RKO (cell line): ENCODE measurements at regions not wholly inside any gene's neighbourhood (a gene's known extent, or its start where the extent isn't known, plus 50 kb on each side); places are given as distances from the start of the nearest gene placed in this dataset.
"Not testable (repeated sequence)": the region's sequence is repeated elsewhere in the genome, so short reads cannot be mapped to it uniquely, and the experiment has no call there.

Source experiments
- DNase-seq: peaks from one replicate; pipeline ENCODE4 v3.0.0-alpha.2; 2016; ENCODE audit warnings: low spot score

DNA sequence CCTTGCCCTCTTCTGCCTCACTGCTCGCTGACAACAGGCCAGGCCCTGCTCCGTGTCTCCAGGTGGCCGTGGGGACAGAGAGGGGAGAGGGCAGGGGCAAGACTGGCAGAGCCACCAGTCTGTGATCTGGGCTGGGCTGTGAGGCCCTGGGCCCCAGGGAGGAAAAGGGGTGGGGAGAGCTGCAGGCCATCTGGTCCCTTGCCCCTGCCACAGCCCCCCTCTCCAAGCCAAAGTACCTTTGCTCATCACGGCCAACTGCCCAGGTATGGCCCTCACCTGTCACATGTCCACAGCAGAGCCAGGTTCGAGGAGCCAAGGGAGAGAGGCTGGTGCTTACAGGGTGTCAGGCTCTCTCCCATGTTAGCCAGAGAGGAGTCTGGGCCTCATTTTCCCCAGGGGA lies 91.4 kb upstream of the LHX1 start:
- DNase-seq = no peak

GRCh38 chr17:36846410-36847292 lies 90.6 kb upstream of the LHX1 start:
- DNase-seq = no peak

DNA sequence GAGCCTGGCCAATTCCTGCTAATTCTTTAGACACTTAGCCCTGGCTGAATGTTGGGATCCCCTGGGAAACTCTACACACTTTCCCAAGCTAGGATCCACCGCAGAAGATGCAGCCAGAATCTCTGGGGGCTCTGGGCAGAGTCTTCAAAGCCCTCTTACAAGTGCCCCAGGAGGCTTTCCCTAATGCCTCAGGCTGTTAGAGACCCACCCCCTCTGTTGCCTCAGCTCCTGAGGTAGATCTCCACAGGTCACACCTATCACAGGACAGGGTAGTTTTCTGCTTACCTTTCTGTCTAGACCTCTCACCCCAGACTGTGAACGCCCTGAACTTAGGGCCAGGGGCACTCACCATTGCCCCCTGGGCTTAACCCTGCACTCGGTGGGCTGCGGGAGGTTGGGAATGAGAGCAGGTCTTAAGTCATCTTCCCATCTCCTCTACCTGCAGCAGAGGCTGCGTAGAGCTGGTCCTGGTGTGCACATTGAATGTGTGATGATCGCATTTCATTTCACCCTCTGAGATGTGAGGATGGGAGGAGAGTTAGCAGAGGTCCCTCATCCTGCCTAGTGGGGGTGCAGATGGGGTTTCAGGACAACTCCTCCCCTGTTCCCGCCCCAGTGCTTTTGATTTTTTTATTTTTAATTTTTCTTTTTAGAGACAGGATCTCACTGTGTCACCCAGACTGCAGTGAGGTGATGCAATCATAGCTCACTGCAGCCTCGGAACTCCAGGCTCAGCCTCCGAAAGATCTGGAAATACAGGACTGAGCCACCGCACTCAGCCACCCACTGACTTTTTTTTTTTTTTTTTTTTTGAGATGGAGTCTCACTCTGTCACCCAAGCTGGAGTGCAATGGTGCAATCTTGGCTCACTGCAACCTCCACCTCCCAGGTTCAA lies 89.0 kb upstream of the LHX1 start:
- DNase-seq = no peak

DNA sequence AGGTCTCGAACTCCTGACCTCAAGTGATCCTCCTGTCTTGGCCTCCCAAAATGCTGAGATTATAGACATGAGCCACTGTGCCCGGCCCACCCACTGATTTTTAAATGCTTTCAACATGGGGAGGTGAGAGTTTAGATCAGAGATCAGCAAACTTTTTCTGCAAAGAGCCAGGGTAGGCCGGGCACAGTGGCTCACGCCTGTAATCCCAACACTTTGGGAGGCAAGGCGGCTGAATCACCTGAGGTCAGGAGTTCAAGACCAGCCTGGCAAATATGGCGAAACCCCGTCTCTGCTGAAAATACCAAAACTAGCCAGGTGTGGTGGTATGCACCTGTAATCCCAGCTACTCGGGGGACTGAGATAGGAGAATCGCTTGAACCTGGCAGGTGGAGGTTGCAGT lies 88.3 kb upstream of the LHX1 start:
- not testable (repeated sequence) for DNase-seq

DNA sequence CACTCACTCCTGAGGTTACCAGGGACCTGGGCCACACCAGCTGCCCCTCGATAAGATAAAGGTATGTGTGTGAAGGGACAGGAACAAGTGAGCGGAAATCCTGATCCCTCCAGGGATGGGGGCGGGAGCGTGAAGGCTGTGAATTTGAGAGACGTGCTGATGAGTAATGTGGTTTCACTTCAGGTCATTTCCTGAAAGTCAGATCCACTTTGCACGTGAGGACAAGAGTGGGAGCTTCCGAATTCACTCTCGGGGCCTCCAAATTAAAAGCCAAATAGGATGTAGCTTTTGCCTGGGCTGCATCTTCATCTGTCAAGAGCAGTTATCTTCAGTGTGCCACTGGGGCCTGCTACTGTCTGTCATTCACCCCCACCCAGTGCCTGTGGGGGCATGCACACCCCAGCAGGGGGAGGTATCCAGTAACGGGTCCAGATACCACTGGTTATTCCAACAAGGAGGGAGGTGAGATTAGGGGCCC lies 87.4 kb upstream of the LHX1 start:
- DNase-seq = peak; percentile 18

GRCh38 chr17:36850790-36851189 lies 86.5 kb upstream of the LHX1 start:
- peak; percentile 72 for DNase-seq

GRCh38 chr17:36851250-36851649 lies 86.0 kb upstream of the LHX1 start:
- peak; percentile 57 for DNase-seq

DNA sequence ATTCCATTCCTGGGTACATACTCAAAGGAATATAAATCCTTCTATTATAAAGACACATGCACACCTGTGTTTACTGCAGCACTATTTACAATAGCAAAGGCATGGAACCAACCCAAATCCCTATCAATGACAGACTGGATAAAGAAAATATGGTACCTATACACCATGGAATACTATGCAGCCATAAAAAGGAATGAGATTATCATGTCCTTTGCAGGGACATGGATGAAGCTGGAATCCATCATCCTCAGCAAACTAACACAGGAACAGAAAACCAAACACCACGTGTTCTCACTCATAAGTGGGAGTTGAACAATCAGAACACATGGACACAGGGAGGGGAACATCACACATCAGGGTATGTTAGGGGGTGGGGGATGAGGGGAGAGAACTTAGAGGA lies 84.8 kb upstream of the LHX1 start:
- not testable (repeated sequence) for DNase-seq

DNA sequence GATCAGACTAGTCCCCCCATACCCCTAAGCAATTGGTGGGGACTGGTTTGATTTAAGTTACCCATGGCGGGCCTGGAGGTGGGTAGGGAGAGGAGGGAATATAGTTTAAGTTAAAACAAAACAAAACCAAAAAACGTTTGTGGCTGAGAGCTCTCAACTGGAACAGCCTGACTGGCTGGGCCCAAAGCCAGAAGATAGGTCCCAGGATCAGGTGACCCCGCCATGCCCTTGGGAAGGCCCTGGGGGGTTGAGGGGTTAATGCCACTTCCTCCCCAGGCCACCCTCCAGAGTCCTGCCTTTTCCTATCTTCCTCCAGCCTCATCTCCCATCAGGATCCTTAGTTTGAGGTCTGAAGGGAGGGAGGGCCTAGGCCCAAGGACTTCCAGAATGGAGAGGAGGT lies 82.3 kb upstream of the LHX1 start:
- DNase-seq = no peak

DNA sequence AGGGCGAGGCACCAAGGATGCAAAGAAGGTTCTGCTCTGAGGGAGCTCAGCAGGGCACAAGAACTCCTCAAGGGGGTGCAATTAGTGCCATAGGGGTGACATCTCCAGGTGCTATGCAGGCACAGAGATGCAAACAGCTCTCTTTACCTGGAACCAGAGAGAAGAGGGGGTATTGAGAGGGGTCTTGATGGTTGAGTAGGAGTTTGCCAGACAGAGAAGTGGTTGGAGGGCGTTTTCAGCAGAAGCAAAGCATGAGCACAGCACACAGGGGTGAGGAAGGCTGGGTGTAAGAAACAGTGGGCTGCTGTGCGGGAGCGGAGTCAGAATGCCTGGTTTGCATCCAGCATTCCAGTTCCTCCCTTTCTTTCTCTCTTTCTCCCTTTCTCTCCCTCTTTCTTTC lies 81.8 kb upstream of the LHX1 start:
- no peak for DNase-seq

- no peak for DNase-seq
Measured at GRCh38 chr17:36856222-36856621, 81.1 kb upstream of the LHX1 start.

- DNase-seq = no peak
Measured at GRCh38 chr17:36856903-36857381, 80.3 kb upstream of the LHX1 start.

- DNase-seq = no peak
Measured at GRCh38 chr17:36857698-36858097, 79.6 kb upstream of the LHX1 start.

- DNase-seq = no peak
Measured at GRCh38 chr17:36858119-36859002, 78.9 kb upstream of the LHX1 start.

- no peak for DNase-seq
Measured at GRCh38 chr17:36859003-36859300, 78.3 kb upstream of the LHX1 start.

- DNase-seq = no peak
Measured at GRCh38 chr17:36859706-36860105, 77.6 kb upstream of the LHX1 start.

GRCh38 chr17:36861531-36861930 lies 75.7 kb upstream of the LHX1 start:
- no peak for DNase-seq

GRCh38 chr17:36862116-36862920 lies 75.0 kb upstream of the LHX1 start:
- DNase-seq = no peak

DNA sequence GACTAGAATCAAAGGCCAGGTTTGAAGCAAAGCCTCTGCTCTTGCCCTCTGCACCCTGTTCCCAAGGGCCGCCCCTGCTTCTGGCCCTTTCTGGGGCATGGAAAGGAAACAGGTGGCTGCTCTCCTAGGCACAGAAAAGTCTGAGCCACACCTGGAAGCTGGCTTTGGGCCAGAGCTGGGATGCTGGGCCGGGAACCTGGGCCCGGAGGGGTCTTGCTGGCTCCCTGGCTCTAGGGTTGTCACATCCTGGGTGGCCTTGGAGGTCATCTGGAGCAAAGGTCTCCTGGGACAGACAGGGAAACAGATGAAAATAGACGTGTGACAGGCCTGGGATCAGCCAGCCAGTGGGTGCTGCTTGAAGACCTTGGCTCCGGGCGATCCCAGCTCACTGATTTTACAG lies 74.1 kb upstream of the LHX1 start:
- DNase-seq = no peak

GRCh38 chr17:36863676-36864612 lies 73.3 kb upstream of the LHX1 start:
- DNase-seq = no peak
